GM12878 (cell line): ENCODE measurements at regions not wholly inside any gene's neighbourhood (a gene's known extent, or its start where the extent isn't known, plus 50 kb on each side); places are given as distances from the start of the nearest gene placed in this dataset.
A peak's percentile ranks its signal among the peaks of the same experiment; 100 is the strongest.

Source experiments
- ATAC-seq: fragments of 200-7000 bp; cut with Tn5 transposase; 3 replicates; pipeline ENCODE4 v1.9.1; 2020; ENCODE audit warnings: mild to moderate bottlenecking, moderate library complexity
- BruUV-seq: library from RNA; stranded (reverse); fragments of 400-500 nt; replicated peaks from 2 replicates; lab custom pipeline; 2021; lab: Mats Ljungman, UMichigan
- CTCF ChIA-PET: fragments of 300-600 bp; sonication (Branson Sonifier 250); formaldehyde crosslinking; extraction: SDS; loops from one replicate; lab custom pipeline; 2021; ENCODE audit warnings: inconsistent platforms; lab: Yijun Ruan, JAX
- POLR2A ChIA-PET: fragments of 350-600 bp; formaldehyde crosslinking; extraction: SDS; loops from one replicate; lab custom pipeline; 2021; ENCODE audit warnings: inconsistent platforms; lab: Charles Lee
- RAD21 ChIA-PET: fragments of 300-600 bp; sonication (Branson Sonifier 250); formaldehyde crosslinking; loops from one replicate; lab custom pipeline; 2023; ENCODE audit warnings: antibody characterized with exemption; ENCODE audit not compliant: unreplicated experiment; lab: Charles Lee
- SMC1A ChIA-PET: fragments of 300-600 bp; sonication (Branson Sonifier 250); formaldehyde crosslinking; loops from one replicate; lab custom pipeline; 2023; ENCODE audit not compliant: unreplicated experiment, uncharacterized antibody; lab: Charles Lee
- DNase-seq: peaks from one replicate; pipeline ENCODE4 v3.0.0-alpha.2; 2011; ENCODE audit warnings: low read depth, low spot score
- FAIRE-seq: peaks from 3 replicates; lab custom pipeline; 2011; peaks lifted over from hg19 to GRCh38; lab: Jason Lieb, UNC
- H2AFZ ChIP-seq: 2 replicates; pipeline ENCODE4 v1.6.0; 2011; ENCODE audit warnings: low read depth, low read length, control low read depth; ENCODE audit not compliant: control insufficient read depth
- H3K27ac ChIP-seq: 2 replicates; pipeline ENCODE4 v1.5.1; 2011; ENCODE audit warnings: control low read depth; ENCODE audit not compliant: control insufficient read depth, insufficient read depth
- H3K27me3 ChIP-seq, 2 experiments: replicated peaks in 1 of 2; 2 replicates each; pipeline versions ENCODE4 v1.6.0 to v1.6.1; 2011; ENCODE audit warnings: low read length in 1 of 2; ENCODE audit not compliant: control insufficient read depth in 2 of 2, insufficient read depth in 2 of 2
- H3K36me3 ChIP-seq, 2 experiments: 2 replicates each; pipeline ENCODE4 v1.5.1; 2011; ENCODE audit warnings: low read length in 1 of 2; ENCODE audit not compliant: control insufficient read depth in 2 of 2, insufficient read depth in 2 of 2
- H3K4me1 ChIP-seq: 2 replicates; pipeline ENCODE4 v1.6.1; 2011; ENCODE audit warnings: mild to moderate bottlenecking, low read length, moderate library complexity, mixed read lengths; ENCODE audit not compliant: control insufficient read depth, insufficient read depth
- H3K4me2 ChIP-seq: 2 replicates; pipeline ENCODE4 v1.6.0; 2011; ENCODE audit warnings: control low read depth; ENCODE audit not compliant: control insufficient read depth, insufficient read depth
- H3K4me3 ChIP-seq: fragments of 200-600 bp; sonication (generic); 2 replicates; pipeline ENCODE4 v1.5.1; 2016
- H3K79me2 ChIP-seq: 2 replicates; pipeline ENCODE4 v1.6.0; 2011; ENCODE audit warnings: low read length; ENCODE audit not compliant: control insufficient read depth, insufficient read depth
- H3K9ac ChIP-seq: 2 replicates; pipeline ENCODE4 v1.8.0; 2011; ENCODE audit warnings: low read length, control low read depth, mixed read lengths; ENCODE audit not compliant: control insufficient read depth, insufficient read depth
- H3K9me3 ChIP-seq: replicated peaks from 3 replicates; pipeline ENCODE4 v1.5.1; 2011; ENCODE audit warnings: mild to moderate bottlenecking, low read length; ENCODE audit not compliant: control insufficient read depth, insufficient read depth
- H4K20me1 ChIP-seq: 2 replicates; pipeline ENCODE4 v1.6.0; 2011; ENCODE audit not compliant: control insufficient read depth, insufficient read depth
- EED ChIP-seq: sonication (generic); IDR thresholded peaks from 2 replicates; pipeline ENCODE4 v1.6.1; 2016; ENCODE audit warnings: antibody characterized with exemption, low read depth
- ELK1 ChIP-seq: IDR thresholded peaks from 2 replicates; pipeline ENCODE4 v1.6.1; 2012; ENCODE audit warnings: low read depth, low read length, improper control_type of control experiment
- JUNB ChIP-seq: IDR thresholded peaks from 2 replicates; pipeline ENCODE4 v1.6.1; 2016; ENCODE audit warnings: antibody characterized with exemption, mild to moderate bottlenecking
- JUND ChIP-seq: IDR thresholded peaks from 2 replicates; pipeline ENCODE4 v1.6.1; 2012; ENCODE audit warnings: low read depth, mild to moderate bottlenecking, low read length, improper control_type of control experiment, moderate library complexity
- MTA2 ChIP-seq: fragments of 450-650 bp; IDR thresholded peaks from 2 replicates; pipeline ENCODE4 v1.6.1; 2016; ENCODE audit warnings: low read depth, mild to moderate bottlenecking, moderate library complexity
- MYC ChIP-seq: IDR thresholded peaks from 2 replicates; pipeline ENCODE4 v1.6.1; 2011; ENCODE audit warnings: mild to moderate bottlenecking, low read length, moderate library complexity, inconsistent platforms; ENCODE audit not compliant: insufficient read depth, insufficient replicate concordance, insufficient read length, severe bottlenecking
- NFYA ChIP-seq: IDR thresholded peaks from 2 replicates; pipeline ENCODE4 v1.6.1; 2011; ENCODE audit warnings: low read depth, mild to moderate bottlenecking, low read length, improper control_type of control experiment, borderline replicate concordance
- NR2F1 ChIP-seq: fragments of 450-650 bp; conservative IDR thresholded peaks from 2 replicates; pipeline ENCODE4 v1.6.1; 2017; ENCODE audit warnings: mild to moderate bottlenecking
- PRDM15 ChIP-seq: fragments of 450-650 bp; formaldehyde crosslinking; IDR thresholded peaks from 2 replicates; pipeline ENCODE4 v1.4.0; 2020; ENCODE audit warnings: mild to moderate bottlenecking, moderate library complexity
- SIX5 ChIP-seq: IDR thresholded peaks from 2 replicates; pipeline ENCODE4 v1.6.1; 2011; ENCODE audit warnings: mild to moderate bottlenecking, low read depth, low read length, moderate library complexity; ENCODE audit not compliant: severe bottlenecking
- SP1 ChIP-seq: IDR thresholded peaks from one replicate; pipeline ENCODE4 v1.6.1; 2011; ENCODE audit warnings: low read depth, low read length
- SREBF1 ChIP-seq: IDR thresholded peaks from 2 replicates; pipeline ENCODE4 v1.6.1; 2012; ENCODE audit warnings: mild to moderate bottlenecking, low read length
- TARDBP ChIP-seq: IDR thresholded peaks from 2 replicates; pipeline ENCODE4 v1.6.1; 2016; ENCODE audit warnings: borderline replicate concordance
- TCF7 ChIP-seq: IDR thresholded peaks from 2 replicates; pipeline ENCODE4 v1.6.1; 2014; ENCODE audit warnings: antibody characterized with exemption, borderline replicate concordance
- USF2 ChIP-seq: IDR thresholded peaks from 2 replicates; pipeline ENCODE4 v1.6.1; 2011; ENCODE audit warnings: low read depth, low read length, improper control_type of control experiment, borderline replicate concordance
- YBX1 ChIP-seq: fragments of 450-650 bp; IDR thresholded peaks from 2 replicates; pipeline ENCODE4 v1.6.1; 2016; ENCODE audit warnings: antibody characterized with exemption
- ZNF217 ChIP-seq: fragments of 450-650 bp; IDR thresholded peaks from 2 replicates; pipeline ENCODE4 v1.6.1; 2017; ENCODE audit warnings: antibody characterized with exemption, mild to moderate bottlenecking
- ZZZ3 ChIP-seq: IDR thresholded peaks from 2 replicates; pipeline ENCODE4 v1.6.1; 2011; ENCODE audit warnings: low read depth; ENCODE audit not compliant: control insufficient read depth, insufficient read length
- WGBS: methylation state at CpG from one replicate; pipeline ENCODE4 v1.1.6; 2016; ENCODE audit warnings: low lambda C conversion rate; ENCODE audit not compliant: insufficient replicate concordance, insufficient coverage; ENCODE audit errors: missing lambda C conversion rate; 5-methylcytosine and 5-hydroxymethylcytosine counted together
- in situ Hi-C: fragments of 300-500 bp; cut with MboI; formaldehyde crosslinking; loops from 9 replicates; pipeline ENCODE4 v1.14.3; 2018; ENCODE audit warnings: mixed read lengths
- intact Hi-C: fragments of 100-400 bp; cut with micrococcal nuclease; formaldehyde crosslinking; loops from one replicate; pipeline ENCODE4 v1.14.2; 2022; ENCODE audit not compliant: unreplicated experiment

- no peak for TF ChIP-seq USF2
- TF ChIP-seq JUNB, result no peak
- TF ChIP-seq SIX5, result no peak
- TF ChIP-seq, all 136 proteins: peak for 0
Measured at GRCh38 chrX:13125188-13125587, 80.8 kb upstream of the FAM9C start (continued).

- 53% methylated on average over 7 of the region's 7 CpGs for WGBS
- Histone ChIP-seq H3K9me3 (no peaks in the 10 kb centered on the region), H3K9ac (no peak overlapping the region), H3K4me3 (no peak overlapping the region), H3K27me3 (no peaks in the 10 kb centered on the region), H3K79me2 (no peaks in the 10 kb centered on the region), H3K4me1 (peaks cover 9% of the 10 kb centered on the region), H3K4me2 (no peak overlapping the region), H2AFZ (peak overlapping the region; percentile 22; the same call in 1 of the 2 replicates), H3K36me3 (no peaks in the 10 kb centered on the region), H3K27ac (no peak overlapping the region; the same call in 1 of the 2 replicates), H4K20me1 (no peaks in the 10 kb centered on the region)
- ATAC-seq, result peak; percentile 64; the same call in 2 of the 3 replicates
- POLR2A ChIA-PET, result no interaction called here
- no TSS peak for BruUV-seq
- in situ Hi-C loops, result no loop called here
- intact Hi-C loops, result no loop called here
- no peak for DNase-seq
- RAD21 ChIA-PET, result no interaction called here
- no peak for FAIRE-seq
- SMC1A ChIA-PET, result interaction anchor here (0.7 to 1.7 kb wide), 4 partner anchors 12 to 211 kb away, joined by 3 to 6 read pairs (median 4); no protein-coding TSS in a partner anchor
- CTCF ChIA-PET, result interaction anchor here (1.1 kb wide), 1 partner anchor 9 kb away, joined by 3 read pairs; no protein-coding TSS in a partner anchor
- no peak for TF ChIP-seq NR2F1
- TF ChIP-seq MTA2, result no peak
- no peak for TF ChIP-seq EED
- no peak for TF ChIP-seq TARDBP
- no peak for TF ChIP-seq SP1
- TF ChIP-seq ZZZ3, result no peak
- TF ChIP-seq YBX1, result no peak
- no peak for TF ChIP-seq PRDM15 (CRISPR knock-in tag)
- TF ChIP-seq SREBF1, result no peak
- TF ChIP-seq ELK1, result no peak
- TF ChIP-seq NFYA, result no peak
- no peak for TF ChIP-seq TCF7
- no peak for TF ChIP-seq JUND
- no peak for TF ChIP-seq ZNF217
- TF ChIP-seq MYC, result no peak
Measured at GRCh38 chrX:13123857-13124345, 79.5 kb upstream of the FAM9C start.
